Stomach (tissue), 8 donors: ENCODE measurements at regions not wholly inside any gene's neighbourhood (a gene's known extent, or its start where the extent isn't known, plus 50 kb on each side); places are given as distances from the start of the nearest gene placed in this dataset.

Experiments used
- DNase-seq, 2 donors: peaks; one replicate each; pipeline versions ENCODE4 v3.0.0 to v3.0.0-alpha.2; 2013 to 2019
- H3K27ac ChIP-seq, 5 donors: fragments of 200-600 bp in 4 of 5; sonication (generic) in 4 of 5; one replicate each; pipeline ENCODE4 v1.5.1; 2013 to 2019; ENCODE audit warnings: mild to moderate bottlenecking in 1 of 5, moderate library complexity in 1 of 5
- H3K27me3 ChIP-seq, 3 donors: fragments of 200-600 bp; sonication (generic); one replicate each; pipeline ENCODE4 v1.5.1; 2017 to 2019; ENCODE audit warnings: mixed run types in 1 of 3
- H3K36me3 ChIP-seq, 4 donors: fragments of 200-600 bp; sonication (generic); 1 replicate in 3 of 4; 2 replicates in 1 of 4; pipeline ENCODE4 v1.5.1; 2016 to 2019
- H3K4me1 ChIP-seq, 4 donors: fragments of 200-600 bp; sonication (generic); one replicate each; pipeline ENCODE4 v1.5.1; 2016 to 2019
- H3K4me3 ChIP-seq, 4 donors: fragments of 200-600 bp; sonication (generic) in 3 of 4; one replicate each; pipeline ENCODE4 v1.5.1; 2016 to 2019; ENCODE audit warnings: mild to moderate bottlenecking in 1 of 4
- H3K9me3 ChIP-seq, 4 donors: fragments of 200-600 bp; sonication (generic); one replicate each; pipeline ENCODE4 v1.5.1; 2016 to 2019
- EP300 ChIP-seq: sonication (generic); formaldehyde crosslinking; IDR thresholded peaks from one replicate; pipeline ENCODE4 v1.6.1; 2017; ENCODE audit warnings: antibody characterized with exemption
- POLR2A ChIP-seq, 4 donors: fragments of 450-650 bp; IDR thresholded peaks; one replicate each; pipeline ENCODE4 v1.6.1; 2016; ENCODE audit warnings: antibody characterized with exemption in 4 of 4, control low read depth in 2 of 4, mild to moderate bottlenecking in 1 of 4, moderate library complexity in 1 of 4
- POLR2AphosphoS5 ChIP-seq, 3 donors: sonication (generic); formaldehyde crosslinking; IDR thresholded peaks; one replicate each; pipeline ENCODE4 v1.6.1; 2016; ENCODE audit warnings: antibody characterized with exemption in 3 of 3
- WGBS, 5 donors: extraction: QIAGEN DNeasy Blood & Tissue Kit in 3 of 5; methylation state at CpG; one replicate each; pipeline versions ENCODE4 v1.1.5 to v1.1.7; 2013 to 2018; 5-methylcytosine and 5-hydroxymethylcytosine counted together
- intact Hi-C: fragments of 100-400 bp; cut with DNase I; formaldehyde crosslinking; loops from one replicate; pipeline ENCODE4 v1.15.1; 2023; ENCODE audit warnings: low total_unique reads
- TF ChIP-seq, protein P1 (sequence below), 7 experiments: fragments of 450-650 bp in 4 of 7; fragments of 200-600 bp in 3 of 7; sonication (generic) in 3 of 7; IDR thresholded peaks; one replicate each; pipeline ENCODE4 v1.5.1; 2016 to 2019; ENCODE audit warnings: antibody characterized with exemption in 7 of 7, control low read depth in 2 of 7, mild to moderate bottlenecking in 1 of 7
- donor health status: healthy with polysubstance abuse.
- donor health status: Bipolar disorder and iron deficiency.
- donor health status: healthy.

DNA sequence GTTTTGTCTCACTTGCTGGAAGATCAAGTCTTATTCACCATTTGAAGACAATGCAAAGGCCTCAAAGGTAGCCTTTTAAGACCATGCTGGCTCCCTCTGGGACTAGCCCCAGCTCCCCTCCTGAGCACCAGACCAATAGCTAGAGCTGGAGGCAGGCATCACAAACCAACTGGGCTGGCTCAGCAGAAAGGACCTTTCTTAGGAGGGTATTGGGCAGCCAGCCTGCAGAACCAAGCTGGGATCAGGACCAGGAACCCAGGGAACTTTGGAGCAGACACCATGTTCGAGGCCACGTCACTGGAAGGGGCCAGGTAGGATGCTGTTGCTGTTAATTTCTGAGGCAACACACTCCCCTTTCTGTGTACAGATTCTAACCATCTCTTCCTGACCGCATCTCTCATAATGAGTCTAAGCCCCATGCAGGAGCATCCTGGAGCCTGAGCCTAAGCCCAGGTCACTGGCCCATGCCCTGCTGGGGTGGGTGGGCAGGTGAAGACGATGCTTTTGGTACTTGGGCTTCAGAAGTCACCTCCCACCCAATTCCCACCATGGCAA, 81.4 kb upstream of the KLF13 start:
- Histone ChIP-seq H3K27me3 (peaks cover 0 to 3% (median 0%) of the 10 kb centered on the region in 3 donors), H3K9me3 (no peaks in the 10 kb centered on the region), H3K27ac (no peak overlapping the region), H3K4me1 (peaks cover 0 to 5% (median 0%) of the 10 kb centered on the region in 4 donors), H3K4me3 (no peak overlapping the region), H3K36me3 (no peaks in the 10 kb centered on the region)
- no peak for DNase-seq
- intact Hi-C loops: no loop called here
- no peak for TF ChIP-seq EP300
- TF ChIP-seq POLR2AphosphoS5 (IDR thresholded peaks at IDR 0.05): no peak
- TF ChIP-seq, protein P1, sequence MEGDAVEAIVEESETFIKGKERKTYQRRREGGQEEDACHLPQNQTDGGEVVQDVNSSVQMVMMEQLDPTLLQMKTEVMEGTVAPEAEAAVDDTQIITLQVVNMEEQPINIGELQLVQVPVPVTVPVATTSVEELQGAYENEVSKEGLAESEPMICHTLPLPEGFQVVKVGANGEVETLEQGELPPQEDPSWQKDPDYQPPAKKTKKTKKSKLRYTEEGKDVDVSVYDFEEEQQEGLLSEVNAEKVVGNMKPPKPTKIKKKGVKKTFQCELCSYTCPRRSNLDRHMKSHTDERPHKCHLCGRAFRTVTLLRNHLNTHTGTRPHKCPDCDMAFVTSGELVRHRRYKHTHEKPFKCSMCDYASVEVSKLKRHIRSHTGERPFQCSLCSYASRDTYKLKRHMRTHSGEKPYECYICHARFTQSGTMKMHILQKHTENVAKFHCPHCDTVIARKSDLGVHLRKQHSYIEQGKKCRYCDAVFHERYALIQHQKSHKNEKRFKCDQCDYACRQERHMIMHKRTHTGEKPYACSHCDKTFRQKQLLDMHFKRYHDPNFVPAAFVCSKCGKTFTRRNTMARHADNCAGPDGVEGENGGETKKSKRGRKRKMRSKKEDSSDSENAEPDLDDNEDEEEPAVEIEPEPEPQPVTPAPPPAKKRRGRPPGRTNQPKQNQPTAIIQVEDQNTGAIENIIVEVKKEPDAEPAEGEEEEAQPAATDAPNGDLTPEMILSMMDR (IDR thresholded peaks at IDR 0.05): no peak
- no peak for TF ChIP-seq POLR2A (IDR thresholded peaks at IDR 0.05)
- 86 to 97% (median 94%) methylated on average over 4 of the region's 4 CpGs for WGBS, 5 donors

DNA sequence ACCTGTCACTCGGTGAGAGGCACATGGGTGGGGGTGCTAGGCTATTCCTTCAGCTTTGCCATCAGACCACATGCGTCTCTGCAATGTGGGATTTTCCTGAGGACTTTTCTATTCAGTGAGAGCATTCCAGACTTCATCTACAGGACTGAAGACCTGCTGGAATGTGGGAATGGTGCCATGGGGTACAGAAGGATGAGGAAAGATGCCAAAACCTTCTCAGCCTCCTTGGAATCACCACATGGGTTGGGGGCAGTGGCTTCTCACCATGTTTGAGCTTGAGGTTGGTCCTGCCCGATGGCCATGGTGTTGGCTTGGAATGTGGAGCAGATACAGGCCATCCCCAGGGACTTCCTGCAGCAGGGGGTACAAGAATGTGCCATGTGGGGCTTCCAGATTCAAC, 80.9 kb upstream of the KLF13 start:
- Histone ChIP-seq H3K27ac (no peak overlapping the region), H3K4me3 (no peak overlapping the region), H3K9me3 (no peaks in the 10 kb centered on the region), H3K27me3 (peaks cover 0 to 3% (median 0%) of the 10 kb centered on the region in 3 donors), H3K4me1 (peaks cover 0 to 5% (median 0%) of the 10 kb centered on the region in 4 donors), H3K36me3 (no peaks in the 10 kb centered on the region)
- intact Hi-C loops: no loop called here
- no peak for DNase-seq
- 84 to 94% (median 90%) methylated on average over 3 of the region's 3 CpGs for WGBS, 5 donors
- no peak for TF ChIP-seq POLR2A (IDR thresholded peaks at IDR 0.05)
- TF ChIP-seq, protein P1 (IDR thresholded peaks at IDR 0.05): no peak
- no peak for TF ChIP-seq POLR2AphosphoS5 (IDR thresholded peaks at IDR 0.05)
- no peak for TF ChIP-seq EP300

DNA sequence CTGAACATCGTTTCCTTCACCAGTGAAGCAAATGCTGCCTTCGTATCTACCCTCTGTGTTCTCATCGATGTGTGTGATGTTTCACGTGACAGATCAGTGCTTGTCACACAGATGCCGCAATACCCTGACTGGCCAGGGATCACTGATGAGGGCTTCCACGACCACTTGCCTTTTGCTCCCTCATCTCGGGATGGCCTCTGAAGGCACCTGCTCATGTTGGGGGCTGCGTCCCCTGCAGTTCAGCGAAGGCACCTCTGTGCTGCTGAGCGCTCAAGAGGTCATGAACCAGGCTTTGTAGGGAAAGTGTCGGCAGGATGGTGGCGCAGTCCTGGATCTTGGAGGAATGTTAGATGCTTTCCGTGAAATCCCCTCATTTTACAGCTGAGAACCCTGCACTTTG, 79.2 kb upstream of the KLF13 start:
- peaks cover 0 to 3% (median 0%) of the 10 kb centered on the region in 3 donors for H3K27me3 ChIP-seq
- no peak overlapping the region for H3K4me3 ChIP-seq
- WGBS, 5 donors: 90 to 96% (median 93%) methylated on average over 13 of the region's 13 CpGs
- no peak for DNase-seq
- H3K9me3 ChIP-seq: no peaks in the 10 kb centered on the region
- H3K27ac ChIP-seq: no peak overlapping the region
- H3K36me3 ChIP-seq: no peaks in the 10 kb centered on the region
- TF ChIP-seq, protein P1 (IDR thresholded peaks at IDR 0.05): no peak
- TF ChIP-seq POLR2A (IDR thresholded peaks at IDR 0.05) (no peak), POLR2AphosphoS5 (IDR thresholded peaks at IDR 0.05) (no peak), EP300 (no peak)
- intact Hi-C loops: no loop called here
- peaks cover 0 to 5% (median 0%) of the 10 kb centered on the region in 4 donors for H3K4me1 ChIP-seq

DNA sequence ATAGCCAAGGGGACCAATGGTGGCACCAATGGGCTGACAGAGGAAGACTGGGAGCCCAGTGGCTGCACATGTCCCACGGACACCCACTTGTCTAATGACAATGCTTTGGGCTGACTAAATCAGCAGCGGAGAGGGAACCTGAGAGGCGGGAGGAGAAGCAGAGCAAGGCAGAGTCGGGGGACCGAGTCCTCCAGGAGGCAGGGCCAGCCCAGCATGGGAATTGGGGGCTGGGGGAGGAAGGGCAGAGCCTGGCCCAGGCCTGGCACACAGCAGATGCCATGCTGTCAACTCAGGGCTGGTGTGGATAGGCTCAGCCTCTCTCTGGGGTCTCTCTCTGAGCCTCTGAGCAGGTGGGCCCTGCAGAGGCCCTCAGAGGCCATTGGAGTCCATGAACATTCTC, 78.4 kb upstream of the KLF13 start:
- Histone ChIP-seq H3K36me3 (no peaks in the 10 kb centered on the region), H3K4me1 (peaks cover 0 to 5% (median 0%) of the 10 kb centered on the region in 4 donors), H3K9me3 (no peaks in the 10 kb centered on the region), H3K27me3 (peaks cover 0 to 3% (median 0%) of the 10 kb centered on the region in 3 donors), H3K4me3 (no peak overlapping the region), H3K27ac (no peak overlapping the region)
- no peak for DNase-seq
- intact Hi-C loops: no loop called here
- 75 to 98% (median 85%) methylated on average over 3 to 5 of the region's 5 CpGs for WGBS, 5 donors
- TF ChIP-seq POLR2AphosphoS5 (IDR thresholded peaks at IDR 0.05) (no peak), EP300 (no peak), POLR2A (IDR thresholded peaks at IDR 0.05) (no peak)
- TF ChIP-seq, protein P1 (IDR thresholded peaks at IDR 0.05): no peak
